ENCODE measurements at regions not wholly inside any gene's neighbourhood (a gene's known extent, or its start where the extent isn't known, plus 50 kb on each side); places are given as distances from the start of the nearest gene placed in this dataset.
"Not testable (repeated sequence)": the region's sequence is repeated elsewhere in the genome, so short reads cannot be mapped to it uniquely, and the experiment has no call there.

DNA sequence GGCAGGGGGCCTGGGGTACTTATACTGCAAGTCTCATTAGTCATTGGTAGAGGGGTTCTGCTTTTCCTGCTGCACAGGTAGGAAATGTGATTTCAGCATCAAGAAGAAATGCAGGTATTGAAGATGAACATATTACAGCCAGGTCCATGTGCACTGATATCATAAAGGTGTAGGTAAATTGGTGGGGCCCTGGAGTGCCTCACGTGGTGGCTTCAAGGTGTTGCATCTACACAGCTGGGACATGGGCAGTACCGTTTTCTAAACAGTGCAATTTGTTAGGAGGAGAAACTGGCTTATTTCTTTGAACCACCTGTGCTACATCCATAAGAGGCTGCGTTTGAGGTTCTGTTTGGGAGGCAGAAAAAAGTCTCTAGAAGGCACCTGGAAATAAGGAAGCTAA is 618.1 kb upstream of the RBFOX1 start:
- Histone ChIP-seq H3K27ac (ENCODE audit: low read depth, low read length) (no peak overlapping the region), H3K36me3 (ENCODE audit: control insufficient read depth in 1 of 2, insufficient read depth in 2 of 2, low read length in 2 of 2) (no peaks in the 10 kb centered on the region), H3K4me3 (ENCODE audit: low read depth in 1 of 2, low read length in 2 of 2) (no peak overlapping the region), H3K27me3 (ENCODE audit: control insufficient read depth in 1 of 2, insufficient read depth in 2 of 2, low read length in 2 of 2) (no peaks in the 10 kb centered on the region), H3K9ac (ENCODE audit: low read depth in 1 of 2, low read length in 2 of 2) (no peak overlapping the region), H3K9me3 (ENCODE audit: control insufficient read depth in 1 of 2, low read length in 2 of 2) (no peaks in the 10 kb centered on the region), H3K4me1 (ENCODE audit: control insufficient read depth in 1 of 2, insufficient read depth in 2 of 2, low read length in 2 of 2) (no peaks in the 10 kb centered on the region)

- H3K27ac ChIP-seq (ENCODE audit: low read depth, low read length) = no peak overlapping the region
- no peaks in the 10 kb centered on the region for H3K27me3 ChIP-seq (ENCODE audit: control insufficient read depth in 1 of 2, insufficient read depth in 2 of 2, low read length in 2 of 2)
- H3K4me1 ChIP-seq (ENCODE audit: control insufficient read depth in 1 of 2, insufficient read depth in 2 of 2, low read length in 2 of 2) = no peaks in the 10 kb centered on the region
- H3K36me3 ChIP-seq (ENCODE audit: control insufficient read depth in 1 of 2, insufficient read depth in 2 of 2, low read length in 2 of 2) = no peaks in the 10 kb centered on the region
- H3K9ac ChIP-seq (ENCODE audit: low read depth in 1 of 2, low read length in 2 of 2) = no peak overlapping the region
- no peak overlapping the region for H3K4me3 ChIP-seq (ENCODE audit: low read depth in 1 of 2, low read length in 2 of 2)
- no peaks in the 10 kb centered on the region for H3K9me3 ChIP-seq (ENCODE audit: control insufficient read depth in 1 of 2, low read length in 2 of 2)
Observed at GRCh38 chr16:6709736-6710135, 622.9 kb upstream of the RBFOX1 start.

DNA sequence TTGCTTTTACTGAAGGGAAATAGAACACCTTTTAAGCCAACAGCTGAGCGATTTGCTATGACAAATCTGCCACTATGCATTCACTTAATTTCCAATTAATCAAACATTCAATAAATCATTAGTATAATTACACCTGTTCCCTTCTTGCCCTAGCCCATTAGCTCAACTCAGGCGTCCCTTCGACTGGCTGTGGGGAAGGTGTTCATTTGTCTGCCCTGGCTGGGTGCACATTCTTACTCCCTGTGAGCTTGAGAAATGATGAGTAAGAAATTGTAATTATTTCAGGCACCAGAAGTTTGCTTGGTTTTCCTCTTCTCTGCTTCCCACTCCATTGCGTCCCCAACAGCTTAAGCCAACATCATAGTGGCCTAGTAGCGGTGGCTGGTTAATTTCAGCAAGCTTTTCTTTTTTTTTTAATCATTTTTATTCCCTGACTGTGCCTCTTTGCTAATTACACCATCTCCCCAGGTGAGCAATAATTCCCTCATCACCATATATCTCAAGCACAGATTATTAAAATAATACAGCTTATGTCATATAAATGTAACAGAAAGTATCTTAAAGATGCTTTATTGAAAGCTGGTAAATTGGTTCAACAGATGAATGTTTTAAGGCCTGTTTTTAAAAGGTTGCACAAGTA is 623.9 kb upstream of the RBFOX1 start:
- H3K36me3 ChIP-seq (ENCODE audit: control insufficient read depth in 1 of 2, insufficient read depth in 2 of 2, low read length in 2 of 2) = no peaks in the 10 kb centered on the region
- no peak overlapping the region for H3K9ac ChIP-seq (ENCODE audit: low read depth in 1 of 2, low read length in 2 of 2)
- H3K27ac ChIP-seq (ENCODE audit: low read depth, low read length) = no peak overlapping the region
- H3K4me1 ChIP-seq (ENCODE audit: control insufficient read depth in 1 of 2, insufficient read depth in 2 of 2, low read length in 2 of 2) = no peaks in the 10 kb centered on the region
- H3K9me3 ChIP-seq (ENCODE audit: control insufficient read depth in 1 of 2, low read length in 2 of 2) = no peaks in the 10 kb centered on the region
- H3K4me3 ChIP-seq (ENCODE audit: low read depth in 1 of 2, low read length in 2 of 2) = no peak overlapping the region
- H3K27me3 ChIP-seq (ENCODE audit: control insufficient read depth in 1 of 2, insufficient read depth in 2 of 2, low read length in 2 of 2) = no peaks in the 10 kb centered on the region

DNA sequence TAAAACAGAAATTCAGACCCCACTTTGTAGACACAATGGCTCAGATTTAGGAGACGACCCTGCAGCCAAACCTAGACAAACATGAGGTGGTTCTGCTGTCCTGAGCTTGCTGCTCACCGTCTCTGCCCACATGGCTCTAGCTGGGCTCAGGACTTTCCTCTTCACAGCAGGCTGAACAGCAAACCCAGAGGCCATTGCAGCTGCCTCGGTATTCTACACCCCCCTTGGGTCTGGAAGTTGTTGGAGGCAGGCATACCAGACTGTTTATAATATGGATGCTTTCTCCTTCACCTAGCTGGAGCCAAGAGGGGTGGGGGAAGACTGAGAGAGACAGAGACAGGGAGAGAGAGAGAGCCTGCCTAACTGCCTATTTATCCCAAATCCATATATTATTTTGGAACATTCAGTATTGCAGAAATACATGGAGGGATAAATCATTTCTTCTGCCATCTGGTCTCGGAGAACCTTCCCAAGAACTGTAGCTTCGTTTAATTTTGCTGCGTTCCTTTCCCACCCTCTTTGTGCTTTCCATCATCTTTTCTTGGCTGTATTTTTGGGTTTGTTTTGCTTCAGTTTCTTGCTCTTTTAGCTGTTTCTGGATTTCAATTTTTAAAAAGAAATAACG is 628.2 kb upstream of the RBFOX1 start:
- Histone ChIP-seq H3K4me1 (ENCODE audit: control insufficient read depth in 1 of 2, insufficient read depth in 2 of 2, low read length in 2 of 2) (no peaks in the 10 kb centered on the region), H3K9me3 (ENCODE audit: control insufficient read depth in 1 of 2, low read length in 2 of 2) (no peaks in the 10 kb centered on the region), H3K27ac (ENCODE audit: low read depth, low read length) (no peak overlapping the region), H3K27me3 (ENCODE audit: control insufficient read depth in 1 of 2, insufficient read depth in 2 of 2, low read length in 2 of 2) (no peaks in the 10 kb centered on the region), H3K4me3 (ENCODE audit: low read depth in 1 of 2, low read length in 2 of 2) (no peak overlapping the region), H3K9ac (ENCODE audit: low read depth in 1 of 2, low read length in 2 of 2) (no peak overlapping the region), H3K36me3 (ENCODE audit: control insufficient read depth in 1 of 2, insufficient read depth in 2 of 2, low read length in 2 of 2) (no peaks in the 10 kb centered on the region)

DNA sequence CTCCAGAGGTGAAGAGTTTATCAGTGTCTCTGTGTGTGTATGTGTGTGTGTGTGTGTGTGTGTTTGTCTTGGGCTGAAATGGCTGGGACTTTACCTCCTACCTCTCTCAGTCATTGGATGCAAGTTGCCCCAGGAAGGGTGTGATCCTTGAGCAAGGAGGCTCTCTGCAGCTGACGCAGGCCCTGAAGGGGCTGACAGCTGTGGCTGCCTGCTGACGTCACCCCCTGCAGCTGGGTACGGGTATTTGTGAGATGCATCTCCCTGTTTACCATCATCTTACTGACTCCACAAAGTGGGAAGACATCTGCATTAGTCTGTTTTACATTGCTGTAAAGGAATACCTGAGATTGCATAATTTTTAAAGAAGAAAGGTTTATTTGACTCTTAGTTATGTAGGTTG is 631.5 kb upstream of the RBFOX1 start:
- no peaks in the 10 kb centered on the region for H3K27me3 ChIP-seq (ENCODE audit: control insufficient read depth in 1 of 2, insufficient read depth in 2 of 2, low read length in 2 of 2)
- H3K9me3 ChIP-seq (ENCODE audit: control insufficient read depth in 1 of 2, low read length in 2 of 2) = no peaks in the 10 kb centered on the region
- no peaks in the 10 kb centered on the region for H3K4me1 ChIP-seq (ENCODE audit: control insufficient read depth in 1 of 2, insufficient read depth in 2 of 2, low read length in 2 of 2)
- no peak overlapping the region for H3K27ac ChIP-seq (ENCODE audit: low read depth, low read length)
- H3K9ac ChIP-seq (ENCODE audit: low read depth in 1 of 2, low read length in 2 of 2) = no peak overlapping the region
- H3K36me3 ChIP-seq (ENCODE audit: control insufficient read depth in 1 of 2, insufficient read depth in 2 of 2, low read length in 2 of 2) = no peaks in the 10 kb centered on the region
- no peak overlapping the region for H3K4me3 ChIP-seq (ENCODE audit: low read depth in 1 of 2, low read length in 2 of 2)

DNA sequence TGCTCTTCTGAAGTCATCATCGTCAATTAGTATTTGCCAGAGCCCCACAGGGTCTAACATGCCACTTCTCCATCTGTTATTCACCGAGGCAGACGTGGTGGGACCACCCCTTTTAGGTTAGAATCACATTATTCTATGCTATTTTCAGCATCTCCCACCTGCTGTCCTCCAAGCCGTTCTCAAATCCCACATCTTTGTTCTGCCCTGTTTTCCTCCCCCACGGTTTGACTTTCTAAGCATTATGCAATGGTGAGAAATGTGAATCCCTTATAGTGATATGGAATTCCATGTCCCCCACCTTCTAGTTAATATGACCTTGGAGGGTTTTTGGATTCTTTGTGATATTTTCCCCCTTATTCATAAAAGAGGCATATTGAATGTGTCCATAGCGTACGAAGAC is 634.1 kb upstream of the RBFOX1 start:
- H3K36me3 ChIP-seq (ENCODE audit: control insufficient read depth in 1 of 2, insufficient read depth in 2 of 2, low read length in 2 of 2) = no peaks in the 10 kb centered on the region

DNA sequence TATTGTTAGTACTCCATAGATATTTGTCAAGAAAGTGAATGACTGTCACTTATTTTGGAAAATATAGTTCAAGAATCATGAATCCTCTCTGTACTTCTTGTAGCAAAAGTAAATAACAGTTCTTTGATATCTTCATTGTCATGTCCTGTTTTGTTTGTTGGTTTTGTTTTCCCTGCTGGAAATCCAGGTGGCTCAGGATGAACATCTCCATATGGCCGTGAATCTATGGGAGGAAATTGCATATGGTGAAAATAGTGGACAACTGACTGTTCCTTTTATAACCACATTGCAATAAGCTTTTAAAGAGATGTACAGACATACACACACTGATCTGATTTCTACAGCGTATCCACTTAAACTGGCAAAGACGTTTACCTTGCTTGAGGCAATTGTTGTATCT is 637.0 kb upstream of the RBFOX1 start:
- H3K27ac ChIP-seq (ENCODE audit: low read depth, low read length) = no peak overlapping the region
- H3K9me3 ChIP-seq (ENCODE audit: control insufficient read depth in 1 of 2, low read length in 2 of 2) = no peaks in the 10 kb centered on the region
- H3K9ac ChIP-seq (ENCODE audit: low read depth in 1 of 2, low read length in 2 of 2) = no peak overlapping the region
- H3K4me1 ChIP-seq (ENCODE audit: control insufficient read depth in 1 of 2, insufficient read depth in 2 of 2, low read length in 2 of 2) = no peaks in the 10 kb centered on the region
- H3K36me3 ChIP-seq (ENCODE audit: control insufficient read depth in 1 of 2, insufficient read depth in 2 of 2, low read length in 2 of 2) = no peaks in the 10 kb centered on the region
- no peaks in the 10 kb centered on the region for H3K27me3 ChIP-seq (ENCODE audit: control insufficient read depth in 1 of 2, insufficient read depth in 2 of 2, low read length in 2 of 2)
- no peak overlapping the region for H3K4me3 ChIP-seq (ENCODE audit: low read depth in 1 of 2, low read length in 2 of 2)

More for the DNA sequence above, 634.1 kb upstream of the RBFOX1 start:
- H3K27ac ChIP-seq (ENCODE audit: low read depth, low read length) = no peak overlapping the region
- no peak overlapping the region for H3K4me3 ChIP-seq (ENCODE audit: low read depth in 1 of 2, low read length in 2 of 2)
- H3K4me1 ChIP-seq (ENCODE audit: control insufficient read depth in 1 of 2, insufficient read depth in 2 of 2, low read length in 2 of 2) = no peaks in the 10 kb centered on the region
- H3K9ac ChIP-seq (ENCODE audit: low read depth in 1 of 2, low read length in 2 of 2) = no peak overlapping the region
- no peaks in the 10 kb centered on the region for H3K9me3 ChIP-seq (ENCODE audit: control insufficient read depth in 1 of 2, low read length in 2 of 2)
- no peaks in the 10 kb centered on the region for H3K27me3 ChIP-seq (ENCODE audit: control insufficient read depth in 1 of 2, insufficient read depth in 2 of 2, low read length in 2 of 2)

DNA sequence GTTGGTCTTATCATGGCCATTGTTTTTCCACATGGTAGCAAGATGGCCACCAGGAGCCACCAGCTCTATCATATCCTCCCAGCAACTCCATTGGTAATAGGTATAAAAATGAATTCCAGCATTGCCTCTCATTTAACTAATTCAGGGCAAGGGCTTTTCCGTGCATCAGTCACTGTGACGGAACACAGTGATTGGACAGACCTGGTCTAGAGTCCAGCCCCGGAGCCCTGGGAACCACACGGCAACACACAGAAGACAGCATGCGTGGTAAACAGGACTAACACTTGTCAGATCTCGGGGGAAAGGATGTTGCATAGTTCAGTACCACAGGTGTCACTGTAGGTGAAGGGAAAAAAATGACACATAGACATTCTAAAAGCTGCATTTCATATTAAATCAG is 638.0 kb upstream of the RBFOX1 start:
- no peak overlapping the region for H3K9ac ChIP-seq (ENCODE audit: low read depth in 1 of 2, low read length in 2 of 2)
- no peaks in the 10 kb centered on the region for H3K27me3 ChIP-seq (ENCODE audit: control insufficient read depth in 1 of 2, insufficient read depth in 2 of 2, low read length in 2 of 2)
- H3K4me1 ChIP-seq (ENCODE audit: control insufficient read depth in 1 of 2, insufficient read depth in 2 of 2, low read length in 2 of 2) = no peaks in the 10 kb centered on the region
- H3K36me3 ChIP-seq (ENCODE audit: control insufficient read depth in 1 of 2, insufficient read depth in 2 of 2, low read length in 2 of 2) = no peaks in the 10 kb centered on the region
- no peaks in the 10 kb centered on the region for H3K9me3 ChIP-seq (ENCODE audit: control insufficient read depth in 1 of 2, low read length in 2 of 2)
- no peak overlapping the region for H3K4me3 ChIP-seq (ENCODE audit: low read depth in 1 of 2, low read length in 2 of 2)
- no peak overlapping the region for H3K27ac ChIP-seq (ENCODE audit: low read depth, low read length)

GRCh38 chr16:6693418-6693817 is 639.2 kb upstream of the RBFOX1 start:
- not testable (repeated sequence) for H3K9me3 ChIP-seq (ENCODE audit: control insufficient read depth in 1 of 2, low read length in 2 of 2); H3K4me3 ChIP-seq (ENCODE audit: low read depth in 1 of 2, low read length in 2 of 2); H3K27ac ChIP-seq (ENCODE audit: low read depth, low read length); H3K9ac ChIP-seq (ENCODE audit: low read depth in 1 of 2, low read length in 2 of 2); H3K36me3 ChIP-seq (ENCODE audit: control insufficient read depth in 1 of 2, insufficient read depth in 2 of 2, low read length in 2 of 2); H3K4me1 ChIP-seq (ENCODE audit: control insufficient read depth in 1 of 2, insufficient read depth in 2 of 2, low read length in 2 of 2); H3K27me3 ChIP-seq (ENCODE audit: control insufficient read depth in 1 of 2, insufficient read depth in 2 of 2, low read length in 2 of 2)

- H3K4me1 ChIP-seq (ENCODE audit: control insufficient read depth in 1 of 2, insufficient read depth in 2 of 2, low read length in 2 of 2) = no peaks in the 10 kb centered on the region
- H3K27me3 ChIP-seq (ENCODE audit: control insufficient read depth in 1 of 2, insufficient read depth in 2 of 2, low read length in 2 of 2) = no peaks in the 10 kb centered on the region
- no peaks in the 10 kb centered on the region for H3K36me3 ChIP-seq (ENCODE audit: control insufficient read depth in 1 of 2, insufficient read depth in 2 of 2, low read length in 2 of 2)
- H3K27ac ChIP-seq (ENCODE audit: low read depth, low read length) = no peak overlapping the region
- H3K9me3 ChIP-seq (ENCODE audit: control insufficient read depth in 1 of 2, low read length in 2 of 2) = no peaks in the 10 kb centered on the region
- no peak overlapping the region for H3K4me3 ChIP-seq (ENCODE audit: low read depth in 1 of 2, low read length in 2 of 2)
- H3K9ac ChIP-seq (ENCODE audit: low read depth in 1 of 2, low read length in 2 of 2) = no peak overlapping the region
Observed at GRCh38 chr16:6692874-6693273, 639.8 kb upstream of the RBFOX1 start.
